ENCODE measurements at regions not wholly inside any gene's neighbourhood (a gene's known extent, or its start where the extent isn't known, plus 50 kb on each side); places are given as distances from the start of the nearest gene placed in this dataset.
A peak's percentile ranks its signal among the peaks of the same experiment; 100 is the strongest.
"Not testable (repeated sequence)": the region's sequence is repeated elsewhere in the genome, so short reads cannot be mapped to it uniquely, and the experiment has no call there.

DNA sequence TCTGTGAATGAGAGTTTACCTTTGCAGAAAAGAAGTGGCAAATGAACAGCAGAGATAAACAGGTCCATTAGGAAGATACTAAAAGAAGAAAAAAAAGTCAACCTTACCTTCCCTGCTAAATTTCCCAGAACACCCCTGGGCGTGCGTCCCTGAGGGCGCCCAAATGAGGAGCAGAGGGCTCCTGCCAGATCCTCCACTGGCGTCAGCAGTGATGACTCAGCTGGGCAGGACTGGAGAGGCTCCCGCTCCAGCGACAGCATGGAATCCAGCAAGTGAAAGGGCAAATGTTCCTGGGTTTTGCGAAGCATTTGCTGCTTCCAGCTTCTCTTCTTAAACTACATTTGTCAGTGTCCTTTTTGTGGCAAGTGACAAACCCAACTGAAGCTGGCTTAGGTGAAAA lies 314.4 kb downstream of the ADGRD1 start:
- H3K4me3 ChIP-seq = not testable (repeated sequence)
- H3K27ac ChIP-seq = peak overlapping the region in 3 of 21 experiments; percentile 34 to 65 (median 38)

DNA sequence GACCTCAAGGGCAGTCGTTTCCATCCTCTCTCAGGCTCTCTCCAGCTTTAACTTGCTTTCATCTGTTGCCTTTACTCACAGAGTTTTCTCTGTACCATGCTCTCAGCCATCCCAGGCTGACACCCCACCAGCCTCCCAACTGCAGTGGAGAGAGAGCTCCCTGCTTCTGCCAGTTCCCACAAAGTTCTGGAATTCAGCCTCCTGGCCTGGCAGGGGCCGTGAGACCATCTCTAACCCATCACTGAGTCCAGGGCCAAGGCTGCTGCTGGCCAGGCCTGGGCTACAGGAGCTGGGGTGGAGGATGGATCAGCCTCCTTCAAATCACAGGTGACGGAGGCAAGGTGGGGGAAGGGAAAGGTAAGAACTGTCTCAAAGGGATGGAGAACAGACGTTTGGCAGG lies 314.9 kb downstream of the ADGRD1 start:
- not testable (repeated sequence) for H3K4me3 ChIP-seq
- peak overlapping the region in 3 of 21 experiments; percentile 34 to 65 (median 35) for H3K27ac ChIP-seq

DNA sequence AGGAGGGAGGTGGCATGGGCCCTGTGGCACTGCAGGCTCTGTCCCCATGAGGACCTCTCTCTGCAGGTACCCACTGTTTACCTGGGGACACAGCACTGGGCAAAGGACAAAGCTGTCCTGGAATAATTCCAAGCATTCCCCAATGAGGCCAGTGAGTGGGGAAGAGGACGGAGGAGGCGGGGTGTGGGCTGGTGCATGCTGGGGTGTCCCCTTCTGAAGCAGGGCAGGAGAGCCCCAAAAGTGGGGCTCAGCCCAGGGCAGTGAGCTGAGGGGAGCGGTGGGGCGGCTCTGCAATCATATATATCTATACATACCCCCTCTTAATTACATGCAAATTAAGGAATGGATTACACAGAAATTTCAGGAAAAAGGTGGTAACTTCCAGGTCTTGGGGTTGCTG lies 315.8 kb downstream of the ADGRD1 start:
- no peak overlapping the region for H3K27ac ChIP-seq
- H3K4me3 ChIP-seq = no peak overlapping the region

DNA sequence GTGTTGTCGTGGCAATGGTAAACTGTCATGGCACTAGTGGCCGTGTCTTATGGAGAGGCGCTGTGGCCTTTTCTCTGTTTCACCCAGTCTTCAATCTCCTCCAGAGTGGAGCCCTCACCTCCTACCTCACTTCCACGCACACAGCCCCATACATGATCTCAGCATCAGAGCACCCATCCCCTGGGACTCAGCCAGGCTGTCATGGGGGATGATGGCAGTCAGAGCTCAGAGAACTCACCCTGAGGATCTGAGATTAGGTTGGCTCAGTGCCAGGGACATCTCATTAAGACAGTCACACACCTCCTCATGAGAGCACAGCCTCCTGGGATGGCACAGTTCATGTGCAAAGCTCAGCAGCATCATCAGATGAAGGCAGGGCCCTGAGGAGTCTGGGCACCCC lies 316.3 kb downstream of the ADGRD1 start:
- H3K4me3 ChIP-seq, H3K27ac ChIP-seq: not testable (repeated sequence)

DNA sequence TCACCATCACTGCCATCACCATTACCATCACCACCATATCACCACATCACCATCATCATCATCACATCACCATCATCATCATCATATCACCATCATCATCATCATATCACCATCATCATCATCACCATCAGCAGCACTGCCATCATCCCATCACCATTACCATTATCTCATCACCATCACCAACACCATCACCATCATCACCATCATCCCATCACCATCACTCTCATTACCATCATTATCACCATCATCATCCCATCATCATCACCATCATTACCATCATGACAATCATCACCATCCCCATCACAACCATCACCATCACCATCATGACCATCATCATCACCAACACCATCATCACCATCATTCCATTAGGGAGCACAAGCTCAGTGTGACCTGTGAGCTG lies 318.0 kb downstream of the ADGRD1 start:
- H3K27ac ChIP-seq = no peak overlapping the region
- H3K4me3 ChIP-seq = no peak overlapping the region

DNA sequence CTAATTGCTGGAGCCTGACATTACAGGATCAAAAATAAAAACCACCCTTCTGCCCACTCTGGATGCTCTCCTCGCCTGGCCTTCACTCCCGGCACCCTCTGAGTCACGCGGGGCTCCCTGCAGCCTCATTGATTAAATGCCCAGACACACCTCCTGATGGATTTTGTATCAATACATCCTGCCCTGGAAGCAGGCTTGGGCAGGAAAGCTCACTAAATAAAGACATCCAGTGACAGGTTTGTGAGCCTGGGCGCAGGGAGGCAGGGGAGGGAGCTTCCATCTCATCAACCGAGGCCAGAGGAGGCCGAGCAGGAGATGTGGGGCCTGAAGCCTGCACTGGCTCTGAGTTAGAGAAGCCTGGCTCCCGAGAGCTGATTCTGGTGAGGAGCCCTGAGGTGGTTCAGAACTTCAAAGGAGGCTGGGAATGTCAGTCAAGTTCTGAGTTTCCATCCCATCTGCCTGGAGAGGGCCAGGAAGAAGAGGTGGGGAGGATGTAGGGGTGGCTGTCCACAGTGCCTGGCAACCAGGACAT lies 318.6 kb downstream of the ADGRD1 start:
- H3K27ac ChIP-seq, H3K4me3 ChIP-seq: not testable (repeated sequence)

DNA sequence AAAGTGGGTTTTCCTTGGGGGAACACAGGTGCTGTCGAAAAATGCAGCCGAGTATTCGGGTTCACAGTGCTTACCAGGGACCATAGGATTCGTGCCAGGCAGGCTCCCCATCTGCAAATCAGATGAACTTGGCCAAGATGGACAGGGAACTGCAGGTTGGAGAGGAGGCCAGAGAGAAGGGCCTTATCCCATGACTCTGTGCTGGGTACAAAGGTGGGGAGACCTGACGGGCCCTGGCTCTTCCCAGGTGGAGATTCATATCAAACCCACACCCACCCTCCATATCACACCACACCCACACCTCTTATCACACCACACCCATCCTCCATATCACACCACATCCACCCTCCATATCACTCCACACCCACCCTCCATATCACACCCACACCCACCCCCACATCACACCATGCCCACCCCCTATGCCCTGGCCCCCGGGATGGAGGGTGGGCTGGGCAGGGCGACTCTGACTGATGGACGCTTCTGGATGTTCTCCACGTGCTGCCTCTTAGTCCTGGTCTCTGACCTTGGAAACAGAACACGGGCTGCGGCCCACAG lies 319.7 kb downstream of the ADGRD1 start:
- Histone ChIP-seq H3K4me3 (no peak overlapping the region), H3K27ac (no peak overlapping the region)

DNA sequence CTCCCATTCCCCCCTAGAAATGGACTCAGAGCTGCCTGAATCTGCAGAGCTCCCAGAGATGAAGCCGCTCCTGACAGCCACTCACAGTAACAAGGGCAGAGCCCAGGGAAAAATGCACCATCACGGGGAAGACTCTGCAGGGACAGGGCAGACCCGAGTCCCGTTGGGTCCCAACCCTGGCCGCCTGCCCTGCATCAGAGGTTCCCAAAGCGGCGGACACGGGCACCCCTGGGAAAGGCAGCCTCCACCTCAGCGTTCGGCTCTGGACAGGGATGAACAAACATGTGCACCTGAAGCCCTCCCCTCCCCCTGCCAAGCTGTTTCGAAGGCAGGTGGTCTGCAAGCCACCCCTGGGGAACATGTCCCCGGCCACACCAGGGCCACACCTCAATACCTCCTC lies 320.4 kb downstream of the ADGRD1 start:
- Histone ChIP-seq H3K27ac (no peak overlapping the region), H3K4me3 (no peak overlapping the region)

DNA sequence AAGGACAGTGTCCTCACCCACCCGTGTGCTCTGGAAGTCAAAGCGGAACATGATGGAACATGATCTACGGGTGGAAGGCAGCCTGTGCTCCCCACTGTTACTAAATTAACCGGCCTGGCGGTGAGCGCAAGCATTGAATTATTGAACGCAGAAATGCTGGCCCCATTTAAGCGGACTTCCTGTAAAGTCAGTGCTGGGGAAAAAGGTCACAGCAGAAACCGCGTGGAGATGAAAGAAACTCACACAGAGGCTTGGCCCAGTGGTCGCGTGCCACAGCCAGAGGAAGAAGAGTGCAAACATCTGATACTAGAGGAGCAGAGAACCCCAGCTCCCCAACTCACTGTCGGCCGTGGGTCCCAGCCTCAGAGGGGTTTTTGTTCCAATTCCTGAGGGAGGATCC lies 321.2 kb downstream of the ADGRD1 start:
- Histone ChIP-seq H3K27ac (no peak overlapping the region), H3K4me3 (no peak overlapping the region)

DNA sequence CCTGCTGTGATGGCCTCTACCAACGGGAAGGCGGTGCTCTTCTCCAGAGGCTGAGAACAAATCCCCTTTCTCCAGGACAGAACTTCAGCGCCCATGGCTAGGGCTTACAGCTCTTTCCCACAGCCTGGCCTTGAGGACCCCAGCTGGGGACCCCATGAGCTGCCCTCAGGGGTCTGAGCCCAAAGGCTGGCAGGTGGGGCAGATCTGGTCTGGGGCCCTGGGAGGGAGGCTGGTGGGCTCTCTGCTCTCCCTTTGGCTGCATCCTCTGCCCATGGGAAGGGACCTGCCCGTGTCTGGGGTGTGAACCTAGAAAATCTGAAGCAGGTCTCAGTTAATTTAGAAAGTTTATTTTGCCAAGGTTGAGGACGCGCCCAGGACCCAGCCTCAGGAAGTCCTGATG lies 322.1 kb downstream of the ADGRD1 start:
- no peak overlapping the region for H3K4me3 ChIP-seq

DNA sequence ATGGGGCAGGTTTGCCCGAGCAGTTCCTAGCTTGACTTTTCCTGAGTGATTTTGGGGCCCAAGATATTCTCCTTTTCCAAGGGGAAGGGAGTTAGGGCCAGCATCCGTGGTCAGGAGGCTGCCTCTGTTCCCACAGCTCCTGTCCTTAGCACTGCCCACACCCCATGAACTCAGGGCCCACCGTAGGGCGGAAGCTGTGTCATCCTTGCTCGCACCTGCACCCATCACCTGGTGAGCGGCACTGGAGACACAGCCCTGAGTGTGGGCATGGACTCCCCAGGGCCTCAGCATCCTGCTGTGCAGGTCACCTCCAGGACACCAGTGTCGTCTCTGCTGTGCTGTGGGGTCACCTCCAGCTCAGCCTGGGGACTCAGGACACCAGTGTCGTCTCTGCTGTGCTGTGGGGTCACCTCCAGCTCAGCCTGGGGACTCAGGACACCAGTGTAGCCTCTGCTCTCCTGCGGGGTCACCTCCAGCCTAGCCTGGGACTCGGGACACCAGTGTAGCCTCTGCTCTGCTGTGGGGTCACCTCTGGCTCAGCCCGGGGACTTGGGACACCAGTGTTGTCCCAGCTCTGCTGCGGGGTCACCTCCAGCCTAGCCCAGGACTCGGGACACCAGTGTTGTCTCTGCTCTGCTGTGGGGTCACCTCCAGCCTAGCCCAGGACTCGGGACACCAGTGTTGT lies 322.9 kb downstream of the ADGRD1 start:
- Histone ChIP-seq H3K27ac (no peak overlapping the region), H3K4me3 (no peak overlapping the region)

More for the DNA sequence above, 322.1 kb downstream of the ADGRD1 start:
- no peak overlapping the region for H3K27ac ChIP-seq

DNA sequence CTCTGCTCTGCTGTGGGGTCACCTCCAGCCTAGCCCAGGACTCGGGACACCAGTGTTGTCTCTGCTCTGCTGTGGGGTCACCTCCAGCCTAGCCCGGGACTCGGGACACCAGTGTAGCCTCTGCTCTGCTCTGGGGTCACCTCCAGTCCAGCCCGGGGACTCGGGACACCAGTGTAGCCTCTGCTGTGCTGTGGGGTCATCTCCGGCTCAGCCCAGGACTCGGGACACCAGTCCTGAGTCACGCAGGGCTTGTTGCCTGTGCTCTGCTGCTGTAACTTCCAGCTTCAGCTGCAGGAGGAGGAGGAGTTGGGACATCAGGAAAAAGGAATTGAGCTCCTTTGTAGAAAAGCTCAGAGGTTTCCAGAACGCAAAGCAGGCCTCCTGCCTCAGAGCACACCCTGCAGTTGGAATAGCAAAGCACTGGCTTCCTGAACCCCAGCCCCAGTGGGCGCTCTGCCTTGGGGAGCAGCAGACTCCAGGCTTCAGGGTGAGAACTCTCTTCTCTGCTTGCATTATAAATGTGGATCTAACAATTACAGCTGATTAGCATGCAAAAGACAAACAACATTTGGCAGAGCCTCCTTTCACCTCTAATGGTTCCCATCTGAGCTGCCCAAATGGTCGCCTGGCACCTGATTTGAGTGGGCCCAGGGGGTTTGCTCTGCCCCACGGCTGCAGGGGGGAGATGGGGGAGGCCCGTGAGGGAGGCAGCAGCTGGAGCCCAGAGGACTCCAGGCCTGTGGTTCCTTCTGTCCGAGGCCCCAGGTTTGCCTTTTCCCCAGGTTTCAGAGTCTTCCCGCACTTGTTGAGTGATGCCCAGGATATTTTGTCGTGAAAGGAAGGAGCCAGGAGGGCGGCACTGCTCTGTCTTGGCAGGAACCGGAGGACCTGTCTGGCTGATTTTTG lies 323.7 kb downstream of the ADGRD1 start:
- H3K27ac ChIP-seq, H3K4me3 ChIP-seq: not testable (repeated sequence)

DNA sequence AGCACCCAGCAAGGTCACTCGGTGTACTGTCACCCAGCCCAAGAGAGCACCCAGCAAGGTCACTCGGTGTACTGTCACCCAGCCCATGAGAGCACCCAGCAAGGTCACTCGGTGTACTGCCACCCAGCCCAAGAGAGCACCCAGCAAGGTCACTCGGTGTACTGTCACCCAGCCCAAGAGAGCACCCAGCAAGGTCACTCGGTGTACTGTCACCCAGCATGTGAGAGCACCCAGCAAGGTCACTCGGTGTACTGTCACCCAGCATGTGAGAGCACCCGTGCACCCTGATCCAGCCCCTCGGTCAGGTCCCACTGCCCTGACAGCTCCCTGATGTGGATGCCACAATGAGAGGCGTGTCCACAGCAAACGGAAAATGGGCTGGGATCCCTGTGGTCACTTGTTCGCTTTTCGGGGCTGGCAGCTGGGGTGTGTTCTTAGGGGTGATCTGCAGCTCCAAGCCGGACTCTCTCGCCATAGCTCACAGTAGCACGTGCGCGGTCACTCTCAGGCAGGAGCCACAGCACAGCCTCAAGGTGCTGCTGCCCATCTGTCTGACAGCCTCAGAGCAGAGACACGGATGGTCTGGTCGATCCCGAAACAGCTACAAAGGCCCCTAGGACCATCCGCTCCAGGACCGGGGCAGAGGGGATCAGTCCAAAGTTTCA lies 324.9 kb downstream of the ADGRD1 start:
- H3K27ac ChIP-seq = not testable (repeated sequence)

DNA sequence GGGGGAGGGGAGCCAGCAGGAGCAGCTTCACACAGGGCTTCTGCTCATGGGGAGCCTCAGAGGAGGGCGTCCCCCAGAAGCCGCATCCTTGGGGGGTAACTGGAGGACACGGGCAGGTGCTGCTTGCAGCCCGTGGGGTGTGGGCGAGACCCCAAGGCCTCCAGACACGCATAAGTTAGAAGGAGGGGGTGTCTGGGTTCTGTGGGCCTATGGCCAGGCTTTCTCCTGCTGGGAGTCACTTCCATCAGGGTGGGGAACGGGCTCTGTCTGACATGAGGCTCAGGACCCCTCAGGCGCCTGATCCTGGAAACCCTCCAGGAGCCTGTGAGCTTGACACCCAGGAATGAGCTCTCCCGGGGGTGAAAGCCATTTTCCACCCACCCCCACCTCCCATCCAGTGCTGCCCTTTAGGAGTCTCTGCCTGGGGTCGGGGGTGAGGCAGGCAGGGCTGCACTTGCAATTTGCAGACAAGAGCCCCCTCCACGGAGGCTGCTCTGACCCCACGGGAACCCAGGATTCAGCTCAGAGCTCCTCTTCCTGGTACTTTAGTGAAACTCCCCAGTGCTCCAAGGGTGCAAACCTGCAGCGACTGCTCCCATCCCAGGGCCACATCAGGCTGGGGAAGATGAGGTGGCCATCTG lies 325.7 kb downstream of the ADGRD1 start:
- H3K4me3 ChIP-seq = no peak overlapping the region
- H3K27ac ChIP-seq = no peak overlapping the region

More for the DNA sequence above, 324.9 kb downstream of the ADGRD1 start:
- not testable (repeated sequence) for H3K4me3 ChIP-seq

DNA sequence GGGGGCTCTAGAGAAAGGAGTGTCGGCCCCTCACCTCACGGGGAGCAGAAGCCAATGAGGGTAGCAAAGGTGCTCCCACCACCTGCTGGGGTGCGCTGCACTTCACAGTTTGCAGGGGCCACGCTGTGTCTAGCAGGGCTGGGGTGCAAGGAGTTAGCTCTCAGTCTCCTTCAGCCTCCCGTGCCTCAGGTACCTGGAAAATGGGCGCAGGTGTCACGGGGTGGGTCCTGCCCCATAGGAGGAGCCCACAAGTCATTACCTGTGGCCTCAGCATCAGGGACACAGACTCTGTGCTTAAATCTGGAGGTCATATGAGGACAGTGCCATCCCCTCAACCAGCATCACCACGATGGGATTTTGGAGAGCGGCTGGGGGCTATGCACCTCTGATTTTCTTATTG lies 326.7 kb downstream of the ADGRD1 start:
- H3K4me3 ChIP-seq = no peak overlapping the region
- no peak overlapping the region for H3K27ac ChIP-seq

DNA sequence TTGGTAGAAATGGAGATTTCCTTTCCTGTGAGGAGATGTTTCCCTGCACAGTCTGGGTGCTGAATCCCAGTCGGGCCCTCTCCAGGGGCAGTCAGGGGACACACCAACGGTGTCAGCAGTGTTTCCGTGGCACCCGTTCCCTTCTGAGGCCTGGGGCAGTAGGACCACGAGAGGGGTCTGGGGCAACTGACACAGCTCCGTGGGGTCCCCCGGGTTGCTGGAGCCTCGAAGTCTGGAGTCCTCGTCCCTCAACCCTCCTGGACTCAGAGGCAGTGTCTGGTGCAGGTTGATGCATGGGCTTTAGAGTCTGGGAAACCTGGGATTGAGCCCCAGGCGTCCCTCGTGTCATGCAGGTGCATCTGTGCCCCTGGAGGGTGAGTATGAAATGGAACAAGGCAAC lies 327.3 kb downstream of the ADGRD1 start:
- H3K4me3 ChIP-seq = no peak overlapping the region
- H3K27ac ChIP-seq = no peak overlapping the region

DNA sequence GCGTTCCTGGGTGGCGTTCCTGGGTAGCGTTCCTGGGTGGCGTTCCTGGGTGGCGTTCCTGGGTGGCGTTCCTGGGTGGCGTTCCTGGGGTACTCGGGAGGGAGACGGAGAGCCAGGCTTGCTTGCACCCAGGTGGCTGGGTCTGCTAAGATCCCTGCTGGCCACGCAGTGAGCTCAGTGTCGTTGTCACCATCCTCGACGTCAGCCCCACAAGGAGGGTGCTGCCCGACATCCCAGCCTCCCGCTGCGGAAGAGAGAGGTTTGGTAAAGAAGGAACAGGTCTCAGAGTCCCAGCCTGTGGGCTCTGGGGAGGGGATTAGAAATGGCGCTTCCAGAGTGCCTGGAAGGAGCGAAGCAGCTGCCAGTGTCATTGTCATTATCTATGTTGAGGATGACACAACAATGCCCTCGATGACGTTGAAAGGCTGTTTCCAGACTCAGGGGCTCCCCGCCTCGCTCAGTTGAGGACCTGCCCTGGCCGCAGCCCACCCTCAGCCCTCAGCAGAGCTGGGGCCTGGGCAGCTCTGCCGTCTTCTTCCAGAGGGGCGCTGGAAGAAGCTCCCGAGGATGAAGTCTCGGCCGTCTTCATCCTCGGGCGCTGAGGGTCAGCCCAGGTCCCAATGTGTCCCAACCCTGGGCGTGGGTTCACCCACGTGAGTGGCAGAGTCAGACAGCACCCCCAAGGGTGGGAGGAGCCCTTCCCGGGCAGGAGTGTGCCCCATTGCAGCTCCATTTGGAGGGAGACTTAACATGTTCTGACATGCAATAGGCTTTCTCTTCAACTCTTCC lies 328.8 kb downstream of the ADGRD1 start:
- no peak overlapping the region for H3K27ac ChIP-seq
- no peak overlapping the region for H3K4me3 ChIP-seq

DNA sequence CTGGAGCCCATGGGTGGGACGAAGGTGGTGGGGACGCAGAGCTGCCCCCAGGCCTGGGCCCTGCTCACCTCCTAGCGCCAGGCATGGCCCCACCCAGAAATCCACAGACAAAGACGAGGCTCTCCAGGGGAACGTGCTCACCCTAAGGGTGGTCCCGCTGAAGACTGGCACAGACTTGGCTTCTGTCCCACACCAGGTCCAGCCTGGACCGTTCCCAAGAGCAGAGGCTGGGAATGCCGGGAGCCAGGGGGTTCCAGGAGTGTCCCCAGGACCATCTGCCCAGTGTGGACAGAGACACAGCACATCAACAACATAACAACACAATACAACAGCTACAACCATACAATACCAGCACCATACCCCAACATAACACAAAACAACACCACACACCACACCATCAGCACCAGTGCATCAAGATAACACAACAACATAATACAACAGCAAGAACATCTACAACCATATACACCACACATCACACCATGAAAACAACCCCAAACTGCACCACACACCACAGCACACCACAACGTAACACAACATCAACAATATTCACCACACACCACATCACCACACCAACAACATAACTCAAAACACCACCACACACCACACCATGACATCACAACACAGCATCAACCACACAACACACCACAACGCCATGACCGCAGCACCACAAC lies 329.6 kb downstream of the ADGRD1 start:
- H3K4me3 ChIP-seq = no peak overlapping the region
- H3K27ac ChIP-seq = no peak overlapping the region

All from skin epidermis (tissue), 12 donors.